HG02943 (cell line): ENCODE measurements at regions not wholly inside any gene's neighbourhood (a gene's known extent, or its start where the extent isn't known, plus 50 kb on each side); places are given as distances from the start of the nearest gene placed in this dataset.

Experiments
- ATAC-seq: cut with Tn5 transposase; IDR thresholded peaks from one replicate; pipeline ENCODE4 v1.9.1; 2021; ENCODE audit warnings: mild to moderate bottlenecking, low read depth, moderate library complexity; ENCODE audit not compliant: unreplicated experiment

- no peak for ATAC-seq
These were observed 233.8 kb upstream of the JUN start for GRCh38 chr1:59017501-59018231.

GRCh38 chr1:59018446-59018845 is 234.6 kb upstream of the JUN start:
- ATAC-seq, result no peak

GRCh38 chr1:59018860-59019259 is 235.0 kb upstream of the JUN start:
- ATAC-seq, result no peak

- ATAC-seq, result peak; percentile 89
These were observed 236.5 kb upstream of the JUN start for GRCh38 chr1:59020151-59020997.

GRCh38 chr1:59022199-59022598 is 238.4 kb upstream of the JUN start:
- ATAC-seq, result no peak

GRCh38 chr1:59022799-59023198 is 239.0 kb upstream of the JUN start:
- no peak for ATAC-seq

GRCh38 chr1:59025201-59025600 is 241.4 kb upstream of the JUN start:
- no peak for ATAC-seq

GRCh38 chr1:59025898-59026426 is 242.1 kb upstream of the JUN start:
- peak; percentile 90 for ATAC-seq

- ATAC-seq, result peak; percentile 3
These were observed 242.7 kb upstream of the JUN start for GRCh38 chr1:59026472-59026948.

- no peak for ATAC-seq
These were observed 243.3 kb upstream of the JUN start for GRCh38 chr1:59027177-59027576.

- no peak for ATAC-seq
These were observed 244.2 kb upstream of the JUN start for GRCh38 chr1:59028048-59028447.

- ATAC-seq, result no peak
These were observed 245.7 kb upstream of the JUN start for GRCh38 chr1:59029411-59030167.

GRCh38 chr1:59032228-59032627 is 248.4 kb upstream of the JUN start:
- ATAC-seq, result no peak

- ATAC-seq, result no peak
These were observed 249.9 kb upstream of the JUN start for GRCh38 chr1:59033761-59034160.

- ATAC-seq, result no peak
These were observed 251.1 kb upstream of the JUN start for GRCh38 chr1:59034925-59035324.

GRCh38 chr1:59039551-59039950 is 255.7 kb upstream of the JUN start:
- ATAC-seq, result no peak

- ATAC-seq, result no peak
These were observed 256.4 kb upstream of the FGGY start for GRCh38 chr1:59040486-59040885.

GRCh38 chr1:59041646-59042277 is 255.1 kb upstream of the FGGY start:
- ATAC-seq, result no peak

GRCh38 chr1:59043796-59044195 is 253.1 kb upstream of the FGGY start:
- no peak for ATAC-seq

GRCh38 chr1:59044535-59045121 is 252.3 kb upstream of the FGGY start:
- ATAC-seq, result no peak
